T-helper 1 cell treated with Interleukin-12 subunit alpha and Interleukin-12 subunit beta and Interleukin-4 antibody, amounts not matched to agents 30 μg/mL and 1 μg/mL, for 36 hours (primary cell): ENCODE measurements at regions not wholly inside any gene's neighbourhood (a gene's known extent, or its start where the extent isn't known, plus 50 kb on each side); places are given as distances from the start of the nearest gene placed in this dataset.

Experiments
- H3K27ac Mint-ChIP-seq: one replicate; pipeline ENCODE4 v1.8.0; 2021; ENCODE audit warnings: mild to moderate bottlenecking, mixed read lengths
- H3K27me3 Mint-ChIP-seq: one replicate; pipeline ENCODE4 v1.8.0; 2021; ENCODE audit warnings: low read depth, mixed read lengths
- H3K36me3 Mint-ChIP-seq: one replicate; pipeline ENCODE4 v1.8.0; 2021; ENCODE audit warnings: low read depth, mixed read lengths
- H3K4me1 Mint-ChIP-seq: one replicate; pipeline ENCODE4 v1.8.0; 2021; ENCODE audit warnings: low read depth, mixed read lengths
- H3K4me3 Mint-ChIP-seq: one replicate; pipeline ENCODE4 v1.8.0; 2021; ENCODE audit warnings: mild to moderate bottlenecking, moderate library complexity, mixed read lengths
- H3K9me3 Mint-ChIP-seq: one replicate; pipeline ENCODE4 v1.8.0; 2021; ENCODE audit warnings: mixed read lengths

DNA sequence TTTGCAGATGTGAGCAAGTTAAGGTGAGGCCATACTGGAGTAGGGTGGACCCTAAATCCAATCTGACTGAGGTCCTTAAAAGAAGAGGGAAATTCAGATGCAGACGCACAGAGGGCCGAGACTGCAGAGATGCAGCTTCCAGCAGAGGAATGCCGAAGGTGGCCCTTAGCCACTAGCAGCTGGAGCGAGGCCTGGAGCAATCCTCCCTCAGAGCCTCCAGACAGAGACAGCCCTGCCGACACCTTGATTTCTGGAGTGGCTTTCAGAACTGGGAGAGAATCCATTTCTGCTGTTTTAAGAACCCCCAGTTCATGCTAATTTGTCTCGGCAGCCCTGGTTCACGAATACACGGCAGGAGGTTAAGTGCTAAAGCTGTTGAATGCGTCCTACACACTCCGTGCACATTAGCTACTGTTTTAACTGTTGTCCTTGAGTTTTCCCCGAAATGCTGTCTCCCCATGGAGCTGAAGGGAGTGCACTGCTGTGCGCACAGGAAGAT is 135.5 kb downstream of the IRF8 start:
- H3K36me3 Mint-ChIP-seq = no peaks in the 10 kb centered on the region
- H3K27me3 Mint-ChIP-seq = peaks cover 3% of the 10 kb centered on the region
- H3K9me3 Mint-ChIP-seq = no peaks in the 10 kb centered on the region
- no peak overlapping the region for H3K27ac Mint-ChIP-seq
- no peak overlapping the region for H3K4me3 Mint-ChIP-seq
- H3K4me1 Mint-ChIP-seq = peaks cover 2% of the 10 kb centered on the region

DNA sequence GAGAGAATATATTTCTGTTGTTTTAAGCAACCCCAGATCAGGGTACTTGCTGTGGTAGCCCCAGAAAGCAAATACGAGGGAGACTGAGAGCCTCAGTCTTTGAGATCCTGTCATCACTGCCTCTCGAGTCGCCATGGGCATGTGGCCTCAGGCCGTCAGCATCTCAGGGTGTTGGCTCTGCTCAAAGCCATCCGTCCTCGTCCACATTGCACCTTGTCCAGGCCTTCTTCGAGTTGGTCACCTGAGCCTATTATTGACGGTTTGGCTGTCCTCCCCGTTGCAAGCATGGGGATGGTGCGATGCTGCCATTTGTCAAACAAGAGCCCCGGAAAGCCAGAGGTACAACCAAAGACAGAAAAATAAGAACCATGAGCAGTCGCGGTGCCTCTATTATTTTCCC is 136.9 kb downstream of the IRF8 start:
- H3K27me3 Mint-ChIP-seq = peaks cover 3% of the 10 kb centered on the region
- H3K9me3 Mint-ChIP-seq = no peaks in the 10 kb centered on the region
- peak overlapping the region; percentile 26 for H3K27ac Mint-ChIP-seq
- no peak overlapping the region for H3K4me3 Mint-ChIP-seq
- H3K36me3 Mint-ChIP-seq = no peaks in the 10 kb centered on the region
- peaks cover 2% of the 10 kb centered on the region for H3K4me1 Mint-ChIP-seq

DNA sequence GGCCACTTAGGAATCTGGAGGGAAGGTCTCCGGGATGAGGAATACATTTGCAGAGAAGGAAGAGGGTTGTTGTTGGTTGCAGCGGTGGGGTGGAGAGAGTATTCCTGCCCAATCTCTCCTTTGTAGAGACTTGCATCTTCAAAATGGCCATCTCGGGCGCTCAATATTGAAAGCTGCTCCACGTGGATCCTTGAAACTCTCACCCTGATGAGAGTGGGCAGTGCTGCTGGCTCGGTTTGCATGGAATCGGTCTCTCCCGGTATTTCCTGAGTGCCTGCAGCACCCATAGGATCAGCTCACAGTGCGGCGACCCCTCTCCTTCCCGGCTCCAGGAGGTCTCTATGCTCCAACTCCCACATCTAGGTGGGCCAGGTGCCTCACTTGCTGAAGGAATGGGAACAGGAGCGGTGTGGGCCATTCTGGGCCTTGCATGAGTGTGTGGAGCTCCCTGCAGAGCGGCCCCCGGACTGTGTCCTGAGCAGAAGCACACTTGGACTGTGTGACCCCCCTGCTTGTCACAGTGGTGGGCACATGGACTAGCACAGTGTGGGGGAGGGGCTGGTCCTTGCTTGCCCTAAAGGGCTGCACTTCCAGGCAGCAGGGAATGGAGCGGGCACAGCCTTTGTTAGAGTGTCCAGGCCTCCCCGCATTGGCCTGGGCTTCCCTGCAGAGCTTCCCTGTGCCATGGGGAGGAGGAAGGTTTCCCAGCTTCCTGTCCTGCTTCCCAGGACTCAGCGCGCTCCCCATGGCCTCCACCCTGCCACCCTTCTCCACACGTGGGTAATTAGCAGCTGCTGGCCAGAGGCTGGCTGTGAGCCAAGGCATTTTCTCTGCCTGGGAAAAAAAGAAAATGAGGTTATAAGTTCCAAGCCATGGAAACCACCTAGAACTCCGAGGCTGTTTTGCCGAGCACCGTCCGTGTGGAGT is 139.3 kb downstream of the IRF8 start:
- H3K9me3 Mint-ChIP-seq = no peaks in the 10 kb centered on the region
- H3K27me3 Mint-ChIP-seq = no peaks in the 10 kb centered on the region
- H3K36me3 Mint-ChIP-seq = no peaks in the 10 kb centered on the region
- H3K27ac Mint-ChIP-seq = no peak overlapping the region
- peaks cover 2% of the 10 kb centered on the region for H3K4me1 Mint-ChIP-seq
- no peak overlapping the region for H3K4me3 Mint-ChIP-seq

DNA sequence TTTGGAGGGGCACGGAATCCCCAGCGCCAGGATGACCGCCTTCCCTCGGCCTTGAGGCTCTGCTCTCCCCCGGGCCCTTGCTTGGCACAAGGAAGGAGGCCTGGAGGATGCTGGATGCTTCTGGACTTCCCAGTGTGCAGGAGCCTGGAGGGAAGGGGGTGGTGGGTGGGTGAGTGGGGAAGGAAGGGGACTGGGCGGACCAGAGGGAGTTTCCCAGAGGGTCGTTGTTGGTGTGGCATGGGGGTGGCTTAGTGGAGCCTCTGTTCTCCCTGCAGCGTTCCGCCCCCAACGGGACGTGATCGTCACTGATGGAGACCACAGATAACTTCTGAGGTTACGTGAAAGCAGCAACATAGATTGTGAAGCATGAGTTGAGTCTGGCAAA is 140.0 kb downstream of the IRF8 start:
- H3K36me3 Mint-ChIP-seq = no peaks in the 10 kb centered on the region
- no peaks in the 10 kb centered on the region for H3K27me3 Mint-ChIP-seq
- H3K4me3 Mint-ChIP-seq = no peak overlapping the region
- peaks cover 2% of the 10 kb centered on the region for H3K4me1 Mint-ChIP-seq
- H3K9me3 Mint-ChIP-seq = no peaks in the 10 kb centered on the region
- no peak overlapping the region for H3K27ac Mint-ChIP-seq

DNA sequence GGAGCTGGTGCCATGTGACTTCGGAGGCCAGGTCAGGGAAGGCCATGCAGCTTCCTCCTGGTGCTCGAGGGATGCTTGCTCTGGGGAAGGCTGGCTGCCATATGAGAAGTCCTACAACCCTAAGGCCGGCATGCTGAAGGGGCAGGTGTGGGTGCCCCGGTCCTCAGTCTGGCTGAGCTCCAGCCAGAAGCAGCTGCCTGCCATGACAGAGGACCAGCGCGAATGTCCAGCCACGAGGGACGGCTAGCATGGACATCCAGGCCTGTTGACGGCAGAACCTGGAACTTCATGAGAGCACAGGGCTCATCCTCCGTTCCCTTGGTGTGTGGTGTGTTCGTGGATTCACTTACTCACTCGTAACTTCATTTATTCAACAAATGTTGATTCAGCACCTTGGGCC is 140.6 kb downstream of the IRF8 start:
- no peak overlapping the region for H3K4me3 Mint-ChIP-seq
- no peaks in the 10 kb centered on the region for H3K27me3 Mint-ChIP-seq
- H3K9me3 Mint-ChIP-seq = no peaks in the 10 kb centered on the region
- no peak overlapping the region for H3K27ac Mint-ChIP-seq
- no peaks in the 10 kb centered on the region for H3K36me3 Mint-ChIP-seq
- H3K4me1 Mint-ChIP-seq = peaks cover 3% of the 10 kb centered on the region

DNA sequence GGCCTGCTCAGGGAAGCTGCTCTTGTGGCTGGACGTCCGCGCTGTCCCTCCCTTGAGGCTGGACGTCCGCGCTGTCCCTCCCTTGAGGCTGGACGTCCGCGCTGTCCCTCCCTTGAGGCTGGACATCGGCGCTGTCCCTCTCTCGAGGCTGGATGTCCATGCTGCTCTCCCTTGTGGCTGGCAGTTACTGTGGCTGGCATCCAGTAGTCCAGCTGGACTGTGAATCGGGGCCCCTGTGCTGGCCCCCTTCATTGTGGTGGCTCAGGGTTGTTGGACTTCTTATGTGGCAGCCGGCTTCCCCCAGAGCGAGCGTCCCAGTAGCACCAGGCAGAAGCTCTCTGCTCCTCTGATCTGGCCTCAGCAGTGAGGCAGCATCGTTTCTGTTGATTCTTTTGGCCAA is 141.5 kb downstream of the IRF8 start:
- H3K4me3 Mint-ChIP-seq = no peak overlapping the region
- H3K27ac Mint-ChIP-seq = no peak overlapping the region
- H3K9me3 Mint-ChIP-seq = no peaks in the 10 kb centered on the region
- H3K36me3 Mint-ChIP-seq = no peaks in the 10 kb centered on the region
- H3K4me1 Mint-ChIP-seq = peaks cover 11% of the 10 kb centered on the region
- no peaks in the 10 kb centered on the region for H3K27me3 Mint-ChIP-seq

DNA sequence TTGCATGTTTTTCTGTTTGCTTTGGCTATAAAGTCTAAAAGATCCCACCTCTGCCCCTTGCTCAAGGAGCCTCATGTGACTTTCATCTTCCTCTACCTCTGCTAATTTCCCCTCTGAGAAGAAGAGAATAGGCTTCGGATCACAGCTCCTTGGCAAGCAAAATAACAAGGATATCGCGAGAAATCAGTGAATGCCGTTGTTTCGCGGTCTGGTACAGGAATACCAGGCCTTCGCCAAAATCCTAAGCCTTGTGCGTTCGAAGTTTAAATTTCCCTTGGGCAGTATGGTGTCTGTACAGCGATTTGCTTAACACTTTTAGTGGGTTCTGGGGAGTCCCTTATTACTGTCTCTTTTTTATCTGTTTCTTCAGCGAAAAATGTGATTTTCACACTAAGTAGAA is 142.3 kb downstream of the IRF8 start:
- H3K27ac Mint-ChIP-seq = no peak overlapping the region
- H3K4me1 Mint-ChIP-seq = peaks cover 12% of the 10 kb centered on the region
- peaks cover 2% of the 10 kb centered on the region for H3K27me3 Mint-ChIP-seq
- H3K9me3 Mint-ChIP-seq = no peaks in the 10 kb centered on the region
- H3K36me3 Mint-ChIP-seq = no peaks in the 10 kb centered on the region
- H3K4me3 Mint-ChIP-seq = no peak overlapping the region

DNA sequence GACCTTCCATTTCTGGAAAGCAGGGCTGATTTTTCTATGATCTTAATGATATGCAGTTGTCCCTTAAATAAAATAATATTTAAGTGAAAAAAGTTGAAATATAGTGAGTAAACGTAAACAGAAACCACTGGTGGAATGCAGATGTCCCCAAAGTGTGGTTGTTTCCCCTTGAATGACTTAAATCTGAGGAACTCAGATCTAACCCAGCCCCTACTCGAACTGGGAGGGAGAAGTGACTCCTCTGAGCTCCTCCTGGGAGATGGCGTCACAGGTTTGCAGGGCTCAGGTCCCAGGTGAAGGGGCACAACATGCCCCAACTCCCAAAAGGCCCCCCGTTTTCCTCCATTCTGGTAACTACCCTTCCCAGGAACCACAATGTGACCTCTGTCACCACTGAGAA is 142.8 kb downstream of the IRF8 start:
- H3K36me3 Mint-ChIP-seq = no peaks in the 10 kb centered on the region
- H3K9me3 Mint-ChIP-seq = no peaks in the 10 kb centered on the region

DNA sequence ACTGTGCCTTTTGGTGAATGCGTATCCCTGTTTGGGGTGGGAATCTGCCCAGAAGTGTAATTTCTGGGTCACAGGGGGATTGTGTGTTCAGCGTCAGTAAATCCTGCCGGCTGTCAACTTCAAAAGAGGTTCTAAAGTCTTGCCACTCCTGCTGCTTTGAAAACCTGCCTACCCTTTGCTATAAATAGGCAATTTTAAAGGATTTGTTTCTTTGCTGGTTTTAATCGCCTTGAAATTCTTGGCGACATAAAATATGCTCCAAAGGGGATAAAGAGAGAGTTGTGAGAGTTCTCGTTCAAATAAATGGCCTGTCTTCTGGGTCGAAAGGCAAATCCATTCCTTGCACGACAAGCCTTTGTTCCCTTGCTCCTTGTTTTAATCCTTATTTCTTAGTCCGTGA is 143.4 kb downstream of the IRF8 start:
- Mint-ChIP-seq H3K27me3 (peaks cover 14% of the 10 kb centered on the region), H3K27ac (no peak overlapping the region), H3K4me3 (no peak overlapping the region), H3K4me1 (peaks cover 12% of the 10 kb centered on the region), H3K36me3 (no peaks in the 10 kb centered on the region), H3K9me3 (no peaks in the 10 kb centered on the region)

More for the DNA sequence above, 142.8 kb downstream of the IRF8 start:
- H3K27ac Mint-ChIP-seq = no peak overlapping the region
- H3K4me3 Mint-ChIP-seq = no peak overlapping the region
- H3K4me1 Mint-ChIP-seq = peaks cover 12% of the 10 kb centered on the region
- H3K27me3 Mint-ChIP-seq = peaks cover 8% of the 10 kb centered on the region

DNA sequence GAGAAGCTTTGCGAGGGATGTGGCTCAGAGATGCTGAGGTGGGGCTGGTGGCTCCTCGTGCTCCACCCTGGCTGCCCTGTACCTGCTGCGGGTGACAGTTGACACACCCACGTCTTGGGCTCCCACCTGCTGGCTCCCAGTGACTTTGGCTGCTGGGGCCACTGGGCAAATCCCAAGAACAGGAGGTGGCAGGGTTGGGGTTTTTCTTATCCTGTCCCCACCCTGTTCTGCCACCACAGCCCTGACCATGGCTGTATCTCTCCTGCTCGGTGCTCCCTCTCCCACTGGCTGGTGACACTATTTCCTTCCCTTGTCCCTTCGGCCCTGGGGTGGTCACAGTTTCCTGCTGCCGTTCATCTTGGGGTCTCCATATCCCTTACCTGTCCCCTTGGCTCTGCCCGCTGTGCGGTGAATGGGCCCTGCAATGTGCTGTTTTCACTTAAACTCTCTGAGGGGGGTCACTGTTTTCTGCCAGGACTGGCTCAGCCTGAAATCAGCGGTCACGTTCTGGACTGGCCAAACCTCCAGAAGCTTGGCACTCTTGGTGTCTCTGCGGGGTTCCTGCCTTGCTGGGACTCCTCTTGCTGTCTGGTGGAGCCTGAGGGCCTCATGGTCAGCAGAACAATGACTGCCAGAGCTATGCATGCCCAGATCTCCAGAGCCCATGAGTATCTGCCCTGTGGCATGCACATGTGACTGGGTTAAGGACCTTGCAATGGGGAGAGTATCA is 144.2 kb downstream of the IRF8 start:
- no peak overlapping the region for H3K27ac Mint-ChIP-seq
- H3K27me3 Mint-ChIP-seq = peaks cover 20% of the 10 kb centered on the region
- H3K9me3 Mint-ChIP-seq = no peaks in the 10 kb centered on the region
- peaks cover 12% of the 10 kb centered on the region for H3K4me1 Mint-ChIP-seq
- H3K4me3 Mint-ChIP-seq = no peak overlapping the region
- no peaks in the 10 kb centered on the region for H3K36me3 Mint-ChIP-seq

DNA sequence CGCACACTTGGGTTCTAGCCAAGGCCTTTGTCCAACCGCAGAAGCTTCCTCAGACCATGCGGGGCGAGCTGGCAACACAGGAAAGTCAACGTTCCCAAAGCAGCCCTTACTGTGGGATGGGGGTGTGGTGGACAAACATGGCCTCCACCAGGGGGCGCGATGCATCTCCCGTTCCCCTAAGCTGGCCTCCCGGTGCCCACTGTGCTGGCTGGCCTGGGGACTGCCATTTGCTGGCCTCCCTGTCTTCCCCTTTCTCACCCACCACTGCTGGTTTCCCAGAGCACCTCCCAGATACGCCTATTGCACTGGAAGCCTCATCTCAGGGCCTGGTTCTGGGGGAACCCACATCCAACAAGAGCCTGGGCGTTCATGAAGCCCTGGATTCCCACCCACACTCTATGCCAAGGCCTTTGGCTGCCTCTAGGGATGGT is 145.3 kb downstream of the IRF8 start:
- Mint-ChIP-seq H3K27ac (no peak overlapping the region), H3K9me3 (no peaks in the 10 kb centered on the region), H3K4me3 (no peak overlapping the region), H3K36me3 (no peaks in the 10 kb centered on the region), H3K4me1 (peaks cover 10% of the 10 kb centered on the region), H3K27me3 (peaks cover 26% of the 10 kb centered on the region)

DNA sequence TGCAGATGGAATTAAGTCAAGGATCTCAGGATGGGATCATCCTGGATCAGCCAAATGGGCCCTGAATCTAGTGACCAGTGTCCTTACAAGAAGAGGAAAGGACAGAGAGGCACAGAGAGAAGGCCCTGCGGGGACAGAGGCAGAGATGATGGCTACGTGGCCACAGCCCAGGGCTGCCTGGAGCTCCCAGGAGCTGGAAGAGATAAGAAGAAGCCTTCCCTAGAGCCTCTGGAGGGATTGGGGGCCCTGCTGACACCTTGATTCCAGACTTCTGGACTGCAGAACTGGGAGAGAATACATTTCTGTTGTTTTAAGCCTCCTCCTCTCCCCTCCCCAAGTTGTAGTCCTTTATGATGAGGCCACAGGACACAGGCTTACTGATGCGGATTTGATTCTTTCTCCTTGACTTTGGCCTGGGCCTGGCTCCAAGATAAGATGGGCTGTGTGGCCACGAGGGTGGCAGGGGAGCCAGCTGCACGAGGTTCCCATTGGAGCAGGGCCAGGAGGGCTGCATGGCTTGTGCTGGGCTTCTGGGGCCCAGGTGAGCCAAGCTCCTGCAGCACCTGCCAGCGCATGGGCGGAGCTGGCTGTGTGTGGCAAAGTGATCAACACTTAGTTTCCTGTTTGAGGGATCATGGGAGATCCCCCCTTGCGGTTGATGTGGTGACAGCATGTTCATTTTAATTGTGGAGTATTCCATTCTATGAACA is 146.1 kb downstream of the IRF8 start:
- Mint-ChIP-seq H3K27ac (no peak overlapping the region), H3K27me3 (peaks cover 26% of the 10 kb centered on the region), H3K36me3 (no peaks in the 10 kb centered on the region), H3K4me1 (peaks cover 10% of the 10 kb centered on the region), H3K9me3 (no peaks in the 10 kb centered on the region), H3K4me3 (no peak overlapping the region)

DNA sequence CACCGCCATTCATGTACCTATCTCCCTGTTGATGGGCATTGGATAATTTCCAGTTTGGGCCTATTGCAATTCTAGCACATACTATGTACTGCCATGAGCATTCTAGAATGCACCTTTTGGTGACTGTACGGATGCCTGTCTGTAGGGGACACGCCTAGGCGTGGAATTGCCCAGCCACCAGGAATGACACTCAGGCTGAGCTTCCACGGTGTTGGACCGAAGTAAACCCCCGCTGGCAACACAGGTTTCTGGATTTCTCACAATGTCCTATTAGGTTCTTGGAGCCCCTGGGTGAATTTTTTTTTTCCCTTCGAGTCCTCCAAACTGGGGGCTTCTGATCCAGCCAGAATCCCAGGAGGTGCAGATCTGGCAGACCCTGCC is 146.6 kb downstream of the IRF8 start:
- Mint-ChIP-seq H3K27me3 (peaks cover 26% of the 10 kb centered on the region), H3K4me3 (no peak overlapping the region), H3K36me3 (no peaks in the 10 kb centered on the region), H3K9me3 (no peaks in the 10 kb centered on the region), H3K27ac (no peak overlapping the region), H3K4me1 (peaks cover 10% of the 10 kb centered on the region)

DNA sequence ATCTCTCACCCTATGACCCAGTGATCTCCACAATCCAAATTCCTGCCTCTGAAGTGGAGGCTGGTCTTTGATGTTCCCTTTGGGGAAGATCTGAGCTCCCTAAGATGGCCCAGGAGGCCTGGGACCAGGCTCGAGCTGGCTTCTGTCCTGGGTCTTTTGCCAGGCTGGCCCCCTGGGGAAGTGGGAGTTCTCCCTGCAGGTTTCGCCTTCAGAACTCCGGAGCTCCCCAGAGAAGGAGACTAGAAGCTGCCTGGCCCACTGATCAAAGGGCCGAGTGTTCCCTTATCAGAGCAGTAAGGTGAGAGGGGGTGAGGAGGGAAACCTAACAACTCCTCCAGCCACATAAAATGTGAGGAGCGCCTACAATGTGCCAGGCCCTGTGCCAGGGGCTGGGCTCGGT is 147.1 kb downstream of the IRF8 start:
- Mint-ChIP-seq H3K9me3 (no peaks in the 10 kb centered on the region), H3K4me1 (peaks cover 10% of the 10 kb centered on the region), H3K27ac (no peak overlapping the region), H3K36me3 (no peaks in the 10 kb centered on the region), H3K27me3 (peaks cover 26% of the 10 kb centered on the region), H3K4me3 (no peak overlapping the region)
